ENCODE measurements at regions not wholly inside any gene's neighbourhood (a gene's known extent, or its start where the extent isn't known, plus 50 kb on each side); places are given as distances from the start of the nearest gene placed in this dataset.

GRCh38 chr6:126897758-126898157 is 220.7 kb upstream of the RSPO3 start:
- H3K4me3 ChIP-seq (ENCODE audit: control insufficient read depth, low read depth, low read length): no peak overlapping the region
- no peak for DNase-seq (ENCODE audit: low read depth)
- TF ChIP-seq CTCF (conservative IDR thresholded peaks at IDR 0.05; ENCODE audit: control insufficient read depth, insufficient read depth, low read depth, low read length): no peak

GRCh38 chr6:126904176-126904575 is 214.3 kb upstream of the RSPO3 start:
- DNase-seq (ENCODE audit: low read depth): no peak
- no peak overlapping the region for H3K4me3 ChIP-seq (ENCODE audit: control insufficient read depth, low read depth, low read length)
- TF ChIP-seq CTCF (conservative IDR thresholded peaks at IDR 0.05; ENCODE audit: control insufficient read depth, insufficient read depth, low read depth, low read length): no peak

- H3K4me3 ChIP-seq (ENCODE audit: control insufficient read depth, low read depth, low read length): no peak overlapping the region
- no peak for TF ChIP-seq CTCF (conservative IDR thresholded peaks at IDR 0.05; ENCODE audit: control insufficient read depth, insufficient read depth, low read depth, low read length)
- DNase-seq (ENCODE audit: low read depth): peak; percentile 68
Observed at GRCh38 chr6:126905917-126906316, 212.6 kb upstream of the RSPO3 start.

GRCh38 chr6:126907312-126907711 is 211.2 kb upstream of the RSPO3 start:
- TF ChIP-seq CTCF (conservative IDR thresholded peaks at IDR 0.05; ENCODE audit: control insufficient read depth, insufficient read depth, low read depth, low read length): no peak
- DNase-seq (ENCODE audit: low read depth): peak; percentile 45
- no peak overlapping the region for H3K4me3 ChIP-seq (ENCODE audit: control insufficient read depth, low read depth, low read length)

- TF ChIP-seq CTCF (conservative IDR thresholded peaks at IDR 0.05; ENCODE audit: control insufficient read depth, insufficient read depth, low read depth, low read length): no peak
- DNase-seq (ENCODE audit: low read depth): no peak
- H3K4me3 ChIP-seq (ENCODE audit: control insufficient read depth, low read depth, low read length): no peak overlapping the region
Observed at GRCh38 chr6:126907996-126908395, 210.5 kb upstream of the RSPO3 start.

GRCh38 chr6:126909493-126909892 is 209.0 kb upstream of the RSPO3 start:
- no peak overlapping the region for H3K4me3 ChIP-seq (ENCODE audit: control insufficient read depth, low read depth, low read length)
- TF ChIP-seq CTCF (conservative IDR thresholded peaks at IDR 0.05; ENCODE audit: control insufficient read depth, insufficient read depth, low read depth, low read length): no peak
- DNase-seq (ENCODE audit: low read depth): no peak

- no peak overlapping the region for H3K4me3 ChIP-seq (ENCODE audit: control insufficient read depth, low read depth, low read length)
- no peak for DNase-seq (ENCODE audit: low read depth)
- TF ChIP-seq CTCF (conservative IDR thresholded peaks at IDR 0.05; ENCODE audit: control insufficient read depth, insufficient read depth, low read depth, low read length): no peak
Observed at GRCh38 chr6:126913651-126914050, 204.8 kb upstream of the RSPO3 start.

Measured in fibroblast of mammary gland (primary cell).